ENCODE measurements at regions not wholly inside any gene's neighbourhood (a gene's known extent, or its start where the extent isn't known, plus 50 kb on each side); places are given as distances from the start of the nearest gene placed in this dataset.

DNA sequence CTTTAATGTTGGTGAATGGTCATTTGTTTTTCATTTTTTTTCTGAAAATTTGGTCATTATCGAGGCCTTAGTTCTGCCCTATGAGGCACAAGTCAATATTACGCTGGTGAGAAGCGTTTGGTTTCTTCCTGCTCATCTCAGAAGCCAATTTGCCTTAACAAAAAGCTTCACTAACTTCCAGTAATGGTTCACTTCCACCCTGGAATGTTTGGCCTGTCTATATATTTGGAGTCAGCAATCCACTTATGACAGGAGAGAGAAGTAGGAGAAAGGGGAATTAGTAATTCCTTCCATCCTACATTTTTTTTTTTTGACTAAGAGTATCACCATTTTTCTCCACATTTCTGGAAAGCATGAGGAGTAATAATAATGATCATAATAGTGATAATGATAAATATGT lies 124.4 kb downstream of the DIPK2A start:
- no CpG with 5 or more reads among the region's 3 CpGs for WGBS (ENCODE audit: extremely low coverage, insufficient read length, low lambda C conversion rate)
- Histone ChIP-seq H3K56ac (ENCODE audit: insufficient read length, low read depth, low read length) (no peak overlapping the region), H3K9ac (ENCODE audit: extremely low read depth, insufficient read length, low read length) (no peak overlapping the region), H3K4me1 (ENCODE audit: insufficient read depth, low read length) (no peaks in the 10 kb centered on the region; the same call in 1 of the 2 replicates), H3K14ac (ENCODE audit: insufficient read depth, low read length) (no peak overlapping the region), H3K18ac (ENCODE audit: insufficient read length, low read depth, low read length) (no peak overlapping the region), H3K23me2 (ENCODE audit: insufficient read length, low read depth, low read length, poor library complexity, severe bottlenecking) (no peaks in the 10 kb centered on the region), H3T11ph (ENCODE audit: low read length) (no peak overlapping the region), H3K79me2 (ENCODE audit: insufficient read depth, low read length) (no peaks in the 10 kb centered on the region), H3K4me2 (ENCODE audit: insufficient read depth, insufficient read length, low read length) (no peak overlapping the region), H3K4ac (ENCODE audit: low read depth, low read length) (no peak overlapping the region), H3K27ac (ENCODE audit: insufficient read length, low read depth, low read length) (no peak overlapping the region), H4K91ac (ENCODE audit: insufficient read length, low read depth, low read length) (no peak overlapping the region), H3K27me3 (ENCODE audit: insufficient read depth, low read length) (no peaks in the 10 kb centered on the region), H4K8ac (replicated peaks; ENCODE audit: insufficient read length, low read depth, low read length) (no peak overlapping the region), H2BK12ac (ENCODE audit: insufficient read length, low read depth, low read length) (no peak overlapping the region), H4K20me1 (ENCODE audit: control insufficient read depth, insufficient read depth, insufficient read length) (no peaks in the 10 kb centered on the region), H2BK120ac (ENCODE audit: low read depth, low read length, poor library complexity, severe bottlenecking) (no peak overlapping the region), H3K9me3 (ENCODE audit: control insufficient read depth, low read depth, low read length) (peaks cover 11% of the 10 kb centered on the region), H2BK5ac (ENCODE audit: insufficient read length, low read length) (no peak overlapping the region), H2BK20ac (ENCODE audit: low read depth, low read length, poor library complexity, severe bottlenecking) (no peak overlapping the region), H4K5ac (ENCODE audit: insufficient read length, low read depth, low read length) (no peak overlapping the region), H2BK15ac (ENCODE audit: low read depth, low read length) (no peak overlapping the region), H2AFZ (ENCODE audit: low read length) (no peak overlapping the region), H3K79me1 (ENCODE audit: insufficient read depth, low read depth, low read length, poor library complexity, severe bottlenecking) (no peaks in the 10 kb centered on the region), H3K23ac (ENCODE audit: insufficient read length, low read depth, low read length) (no peak overlapping the region), H2AK5ac (ENCODE audit: insufficient read length, low read length) (no peak overlapping the region)
- Mint-ChIP-seq H3K36me3 (ENCODE audit: insufficient read depth in 1 of 3, low read depth in 3 of 3) (peaks cover 8 to 32% (median 15%) of the 10 kb centered on the region in 3 experiments), H3K27ac (no peak overlapping the region), H3K27me3 (ENCODE audit: low read depth) (no peaks in the 10 kb centered on the region; the same call in 1 of the 2 replicates), H3K9me3 (peaks cover 18 to 22% of the 10 kb centered on the region in 2 experiments), H3K4me1 (peaks cover 22 to 26% of the 10 kb centered on the region in 2 experiments), H3K4me3 (no peak overlapping the region)
- TF ChIP-seq, protein P1, sequence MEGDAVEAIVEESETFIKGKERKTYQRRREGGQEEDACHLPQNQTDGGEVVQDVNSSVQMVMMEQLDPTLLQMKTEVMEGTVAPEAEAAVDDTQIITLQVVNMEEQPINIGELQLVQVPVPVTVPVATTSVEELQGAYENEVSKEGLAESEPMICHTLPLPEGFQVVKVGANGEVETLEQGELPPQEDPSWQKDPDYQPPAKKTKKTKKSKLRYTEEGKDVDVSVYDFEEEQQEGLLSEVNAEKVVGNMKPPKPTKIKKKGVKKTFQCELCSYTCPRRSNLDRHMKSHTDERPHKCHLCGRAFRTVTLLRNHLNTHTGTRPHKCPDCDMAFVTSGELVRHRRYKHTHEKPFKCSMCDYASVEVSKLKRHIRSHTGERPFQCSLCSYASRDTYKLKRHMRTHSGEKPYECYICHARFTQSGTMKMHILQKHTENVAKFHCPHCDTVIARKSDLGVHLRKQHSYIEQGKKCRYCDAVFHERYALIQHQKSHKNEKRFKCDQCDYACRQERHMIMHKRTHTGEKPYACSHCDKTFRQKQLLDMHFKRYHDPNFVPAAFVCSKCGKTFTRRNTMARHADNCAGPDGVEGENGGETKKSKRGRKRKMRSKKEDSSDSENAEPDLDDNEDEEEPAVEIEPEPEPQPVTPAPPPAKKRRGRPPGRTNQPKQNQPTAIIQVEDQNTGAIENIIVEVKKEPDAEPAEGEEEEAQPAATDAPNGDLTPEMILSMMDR (conservative IDR thresholded peaks at IDR 0.05), result no peak
- no peak for DNase-seq

Data from H9 (cell line).